ENCODE measurements at regions not wholly inside any gene's neighbourhood (a gene's known extent, or its start where the extent isn't known, plus 50 kb on each side); places are given as distances from the start of the nearest gene placed in this dataset.

- TF ChIP-seq, protein P1, sequence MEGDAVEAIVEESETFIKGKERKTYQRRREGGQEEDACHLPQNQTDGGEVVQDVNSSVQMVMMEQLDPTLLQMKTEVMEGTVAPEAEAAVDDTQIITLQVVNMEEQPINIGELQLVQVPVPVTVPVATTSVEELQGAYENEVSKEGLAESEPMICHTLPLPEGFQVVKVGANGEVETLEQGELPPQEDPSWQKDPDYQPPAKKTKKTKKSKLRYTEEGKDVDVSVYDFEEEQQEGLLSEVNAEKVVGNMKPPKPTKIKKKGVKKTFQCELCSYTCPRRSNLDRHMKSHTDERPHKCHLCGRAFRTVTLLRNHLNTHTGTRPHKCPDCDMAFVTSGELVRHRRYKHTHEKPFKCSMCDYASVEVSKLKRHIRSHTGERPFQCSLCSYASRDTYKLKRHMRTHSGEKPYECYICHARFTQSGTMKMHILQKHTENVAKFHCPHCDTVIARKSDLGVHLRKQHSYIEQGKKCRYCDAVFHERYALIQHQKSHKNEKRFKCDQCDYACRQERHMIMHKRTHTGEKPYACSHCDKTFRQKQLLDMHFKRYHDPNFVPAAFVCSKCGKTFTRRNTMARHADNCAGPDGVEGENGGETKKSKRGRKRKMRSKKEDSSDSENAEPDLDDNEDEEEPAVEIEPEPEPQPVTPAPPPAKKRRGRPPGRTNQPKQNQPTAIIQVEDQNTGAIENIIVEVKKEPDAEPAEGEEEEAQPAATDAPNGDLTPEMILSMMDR (IDR thresholded peaks at IDR 0.05): no peak
- TF ChIP-seq POLR2AphosphoS5 (IDR thresholded peaks at IDR 0.05): no peak
Observed at GRCh38 chr14:30275604-30276003, 283.4 kb upstream of the G2E3 start.

All from breast epithelium (tissue), 3 donors.